GM19452 (cell line): ENCODE measurements at regions not wholly inside any gene's neighbourhood (a gene's known extent, or its start where the extent isn't known, plus 50 kb on each side); places are given as distances from the start of the nearest gene placed in this dataset.

ENCODE experiments used
- ATAC-seq: cut with Tn5 transposase; IDR thresholded peaks from one replicate; pipeline ENCODE4 v1.9.1; 2021; ENCODE audit not compliant: unreplicated experiment

GRCh38 chr6:14934844-14935243 lies 311.0 kb upstream of the JARID2 start:
- ATAC-seq = no peak

- ATAC-seq = no peak
These were observed 309.0 kb upstream of the JARID2 start for GRCh38 chr6:14936861-14937260.

GRCh38 chr6:14943116-14943515 lies 302.8 kb upstream of the JARID2 start:
- no peak for ATAC-seq

GRCh38 chr6:14944593-14944992 lies 301.3 kb upstream of the JARID2 start:
- no peak for ATAC-seq

- no peak for ATAC-seq
These were observed 300.2 kb upstream of the JARID2 start for GRCh38 chr6:14945461-14946185.

- ATAC-seq = no peak
These were observed 299.1 kb upstream of the JARID2 start for GRCh38 chr6:14946753-14947152.

GRCh38 chr6:14948586-14949245 lies 297.2 kb upstream of the JARID2 start:
- ATAC-seq = no peak

- ATAC-seq = no peak
These were observed 295.5 kb upstream of the JARID2 start for GRCh38 chr6:14950103-14950969.

- no peak for ATAC-seq
These were observed 294.9 kb upstream of the JARID2 start for GRCh38 chr6:14950970-14951276.

- ATAC-seq = no peak
These were observed 294.2 kb upstream of the JARID2 start for GRCh38 chr6:14951704-14952103.

GRCh38 chr6:14953836-14954235 lies 292.0 kb upstream of the JARID2 start:
- ATAC-seq = no peak

GRCh38 chr6:14957355-14958059 lies 288.4 kb upstream of the JARID2 start:
- no peak for ATAC-seq

- ATAC-seq = no peak
These were observed 286.5 kb upstream of the JARID2 start for GRCh38 chr6:14959324-14959885.

- ATAC-seq = no peak
These were observed 281.2 kb upstream of the JARID2 start for GRCh38 chr6:14964556-14965270.

- ATAC-seq = no peak
These were observed 280.3 kb upstream of the JARID2 start for GRCh38 chr6:14965424-14966075.

- ATAC-seq = no peak
These were observed 279.6 kb upstream of the JARID2 start for GRCh38 chr6:14966096-14966905.

GRCh38 chr6:14966906-14967711 lies 278.8 kb upstream of the JARID2 start:
- ATAC-seq = no peak

GRCh38 chr6:14968056-14968637 lies 277.7 kb upstream of the JARID2 start:
- no peak for ATAC-seq
